ENCODE measurements at regions not wholly inside any gene's neighbourhood (a gene's known extent, or its start where the extent isn't known, plus 50 kb on each side); places are given as distances from the start of the nearest gene placed in this dataset.

DNA sequence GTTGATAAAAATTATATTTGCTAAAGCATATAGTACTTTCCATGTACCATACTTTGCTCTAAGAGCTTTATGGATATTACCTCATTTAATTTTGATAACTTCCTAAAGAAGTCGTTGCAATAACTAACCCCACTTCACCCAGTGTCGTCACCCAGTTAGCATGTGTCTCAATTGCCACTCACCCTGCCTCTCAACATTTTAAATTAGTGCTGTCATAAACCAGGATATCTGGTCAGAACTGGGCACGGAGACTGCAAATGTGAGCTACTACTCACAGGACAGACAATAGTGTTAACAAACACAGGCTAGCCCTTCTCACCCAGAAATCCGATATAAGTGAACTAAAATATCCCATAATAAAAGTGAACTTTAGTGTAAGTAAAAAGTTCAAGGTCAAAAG, 430.6 kb downstream of the KLF12 start:
- DNase-seq (ENCODE audit: low spot score) = no peak

DNA sequence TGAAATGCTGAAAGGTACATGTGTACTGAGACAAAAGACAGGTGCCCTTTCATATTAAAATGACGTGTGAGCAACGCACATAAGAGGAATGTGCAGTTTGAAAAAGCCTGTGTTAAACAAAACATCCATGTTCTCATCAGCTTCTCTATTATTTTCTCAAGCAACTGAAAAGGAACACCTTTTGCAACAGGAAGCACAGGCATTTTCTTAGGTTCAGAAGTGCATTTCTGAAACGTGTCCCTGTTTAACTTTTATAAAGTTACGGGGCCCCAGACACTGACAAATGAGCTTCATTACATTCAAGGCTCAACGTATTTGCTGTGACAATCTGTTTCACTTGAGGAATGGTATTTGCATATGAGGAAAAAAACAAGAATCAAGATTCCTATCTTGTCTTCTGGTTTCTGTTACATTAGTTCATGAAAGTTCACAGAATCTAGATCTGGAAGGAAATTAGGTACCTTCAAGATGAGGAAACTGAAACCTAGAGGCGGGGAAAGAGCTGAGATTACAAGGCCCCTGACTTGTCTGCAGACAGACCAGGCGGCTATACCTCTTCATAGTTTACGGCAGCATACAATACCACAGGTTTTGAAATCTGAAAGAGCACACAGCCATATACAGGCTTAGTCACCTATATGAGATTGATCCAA, 431.7 kb downstream of the KLF12 start:
- DNase-seq (ENCODE audit: low spot score) = no peak

DNA sequence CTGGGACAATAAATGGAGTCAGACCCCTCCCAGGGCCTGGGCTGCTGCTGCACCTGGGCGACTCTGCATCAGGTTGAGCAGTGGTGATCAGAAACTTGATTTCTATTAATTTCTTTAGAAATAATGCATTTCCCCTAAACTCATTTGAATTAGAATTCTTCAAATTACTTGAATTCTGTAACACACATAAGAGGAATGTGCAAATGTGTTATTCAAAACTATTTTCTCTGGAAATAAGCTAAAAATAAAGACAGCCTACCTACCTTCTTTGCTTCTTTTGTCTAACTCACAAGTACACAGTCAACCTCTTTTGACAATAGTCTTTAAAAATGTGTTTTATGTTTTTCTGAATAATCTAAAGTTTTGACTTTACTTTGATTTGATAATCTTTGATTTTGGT, 433.0 kb downstream of the KLF12 start:
- DNase-seq (ENCODE audit: low spot score) = no peak

DNA sequence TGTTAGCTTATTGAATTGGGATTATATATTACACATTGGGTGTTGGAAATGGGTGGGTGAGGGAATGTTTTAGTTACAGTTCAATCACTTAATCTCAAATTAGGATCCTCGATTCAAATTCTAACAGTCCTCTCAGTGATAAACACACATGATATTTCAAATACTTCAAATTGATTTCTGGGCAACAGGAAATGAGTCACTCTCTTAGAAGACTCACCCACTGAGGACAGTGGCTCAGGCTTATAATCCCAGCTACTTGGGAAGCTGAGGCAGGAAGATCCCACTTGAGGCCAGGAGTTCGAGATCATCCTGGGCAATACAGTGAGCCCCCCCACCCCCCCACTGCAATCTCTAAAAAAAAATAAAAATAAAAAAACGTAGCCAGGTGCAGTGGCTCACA, 435.3 kb downstream of the KLF12 start:
- no peak for DNase-seq (ENCODE audit: low spot score)

DNA sequence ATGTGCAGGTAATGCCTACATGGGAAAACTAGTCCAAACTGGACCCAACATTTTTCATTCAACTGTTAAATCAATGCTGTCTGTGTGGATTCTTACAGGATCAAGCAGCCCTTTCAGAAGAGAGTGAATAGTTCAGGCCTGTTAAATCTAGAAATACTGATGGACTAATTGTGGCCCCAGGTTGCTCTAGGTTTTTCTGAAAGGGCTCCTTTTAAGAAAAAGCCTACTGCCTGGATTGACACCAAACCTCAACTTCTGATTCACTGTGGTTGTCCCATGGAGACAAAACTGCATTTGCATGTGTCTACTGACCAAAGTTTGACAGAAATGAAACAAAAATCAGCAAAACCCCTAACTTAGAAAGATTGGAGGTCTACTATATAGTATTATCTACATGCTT, 437.0 kb downstream of the KLF12 start:
- no peak for DNase-seq (ENCODE audit: low spot score)

DNA sequence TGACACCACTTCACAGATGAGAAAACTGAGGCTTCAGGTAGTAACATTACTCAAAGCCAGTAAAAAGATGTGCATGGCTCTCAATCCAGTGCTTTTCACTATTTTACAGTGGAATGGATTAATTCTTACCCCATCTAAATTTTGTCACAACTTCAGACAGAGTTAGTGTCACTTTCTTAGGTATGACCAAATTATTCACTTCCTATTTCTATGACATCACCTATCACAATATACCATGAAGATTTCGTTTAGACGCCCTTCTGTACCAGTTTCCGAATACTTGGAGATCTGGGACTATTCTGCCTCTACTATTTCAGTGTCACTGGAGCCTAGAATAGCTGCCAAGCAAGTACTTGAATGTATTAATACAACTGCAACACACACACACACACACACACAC, 437.5 kb downstream of the KLF12 start:
- DNase-seq (ENCODE audit: low spot score) = no peak

DNA sequence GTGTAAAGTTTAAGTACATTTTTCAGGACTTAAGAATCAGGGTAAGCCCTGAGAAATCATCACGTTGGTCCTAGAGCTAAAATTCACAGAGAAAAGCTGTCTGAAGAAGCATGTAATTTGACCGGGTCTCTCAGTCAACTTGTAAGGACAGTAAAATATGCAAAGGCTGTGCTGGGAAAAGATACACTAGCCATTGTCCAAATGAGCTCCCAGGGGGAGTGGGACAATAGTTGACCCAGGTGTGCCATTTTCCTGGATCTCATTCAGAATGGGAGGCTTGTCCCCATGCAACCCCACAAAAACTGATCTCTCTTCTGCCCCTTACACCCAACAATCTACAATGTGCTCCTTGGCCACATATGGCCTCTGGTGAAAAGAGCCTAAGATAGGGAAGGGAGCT, 437.9 kb downstream of the KLF12 start:
- DNase-seq (ENCODE audit: low spot score) = no peak

DNA sequence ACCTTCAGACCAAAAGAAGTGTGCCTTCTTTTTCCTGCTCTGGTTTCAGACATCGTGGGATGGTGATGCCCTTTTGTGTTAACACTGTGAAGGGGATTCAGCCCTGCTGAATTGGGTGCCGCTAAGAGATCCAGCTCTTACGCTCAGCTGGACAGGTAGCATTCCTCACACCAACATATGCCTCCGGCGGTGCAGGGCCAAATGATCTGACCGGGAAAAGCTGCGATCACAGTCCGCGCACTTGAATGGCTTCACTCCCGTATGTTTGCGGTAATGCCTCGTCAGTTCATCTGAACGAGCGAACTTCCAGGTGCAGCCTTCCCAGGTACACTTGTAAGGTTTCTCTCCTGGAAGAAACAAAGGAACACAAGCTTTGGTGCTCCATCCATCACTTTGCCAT, 438.9 kb downstream of the KLF12 start:
- no peak for DNase-seq (ENCODE audit: low spot score)

DNA sequence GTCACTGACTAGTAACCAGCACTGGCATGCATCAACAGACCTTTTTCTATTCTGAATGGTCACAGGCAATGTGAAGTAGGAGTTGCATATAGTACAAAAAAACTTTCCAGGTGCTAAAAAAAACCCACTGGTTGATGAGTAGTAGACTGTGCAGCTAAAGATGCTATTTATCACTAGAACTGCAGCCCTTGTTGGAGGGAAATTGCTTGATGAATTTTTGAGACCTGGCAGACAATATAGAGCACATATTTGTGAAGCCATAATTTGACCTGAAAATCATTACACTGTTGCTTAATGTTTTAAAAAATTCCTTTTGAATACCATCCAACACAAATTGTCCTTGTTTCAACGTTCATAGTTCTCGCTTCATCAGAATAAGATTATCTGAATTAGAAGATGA, 441.0 kb downstream of the KLF12 start:
- DNase-seq (ENCODE audit: low spot score) = no peak

DNA sequence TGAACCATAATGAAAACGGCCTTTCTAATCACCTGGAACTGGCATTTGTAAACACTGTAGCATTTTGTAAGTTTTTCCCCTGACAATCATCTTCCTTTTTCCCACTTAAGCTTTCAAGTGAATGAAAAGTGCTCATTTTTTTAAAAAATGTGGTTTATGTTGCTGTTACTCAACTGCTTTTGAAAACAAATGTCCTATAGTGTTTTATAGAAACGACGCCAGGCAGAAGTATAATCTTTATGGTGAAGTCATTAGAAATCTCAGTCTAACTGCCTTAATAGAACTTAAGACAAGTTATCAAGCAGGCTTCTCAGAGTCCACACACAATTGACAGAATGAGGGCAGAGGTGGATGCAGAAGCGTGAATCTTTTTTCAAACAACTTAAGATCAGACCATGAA, 442.3 kb downstream of the KLF12 start:
- DNase-seq (ENCODE audit: low spot score) = no peak

DNA sequence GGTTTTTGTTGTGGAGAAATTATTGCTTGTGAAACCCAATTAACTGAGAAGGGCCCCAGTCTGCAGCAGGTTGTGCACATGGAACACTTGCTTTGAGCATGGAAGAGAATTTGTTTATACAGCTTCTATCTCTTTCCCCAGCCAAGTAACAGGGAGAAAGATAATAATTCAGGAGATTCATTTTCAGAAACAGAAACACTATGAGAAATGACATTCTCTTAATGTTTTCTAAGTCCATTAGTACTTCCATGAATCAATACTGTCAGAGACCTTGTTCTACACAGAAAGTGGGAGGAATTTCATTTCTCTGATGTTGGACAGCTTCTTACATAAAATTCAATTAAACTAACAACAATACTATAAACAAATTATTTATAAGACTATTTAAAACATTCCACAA, 446.3 kb downstream of the KLF12 start:
- no peak for DNase-seq (ENCODE audit: low spot score)

DNA sequence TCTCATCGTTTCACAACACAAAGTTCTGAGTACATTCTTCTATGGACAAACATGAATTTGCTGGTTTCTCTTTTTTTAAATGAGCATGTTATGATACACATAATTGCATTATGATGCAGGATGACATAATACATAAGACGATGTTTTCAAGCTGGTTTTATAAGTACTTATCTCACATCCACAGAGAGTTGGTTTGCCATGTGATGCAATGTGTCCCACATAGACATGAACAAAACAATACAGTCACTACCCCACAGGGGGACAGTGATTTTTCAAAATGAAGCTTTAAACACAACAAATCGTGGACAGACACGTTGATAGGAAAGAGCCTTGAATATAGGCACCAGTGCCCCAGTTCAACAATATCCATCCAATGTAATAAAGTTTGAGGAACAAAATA, 447.1 kb downstream of the KLF12 start:
- DNase-seq (ENCODE audit: low spot score) = no peak

DNA sequence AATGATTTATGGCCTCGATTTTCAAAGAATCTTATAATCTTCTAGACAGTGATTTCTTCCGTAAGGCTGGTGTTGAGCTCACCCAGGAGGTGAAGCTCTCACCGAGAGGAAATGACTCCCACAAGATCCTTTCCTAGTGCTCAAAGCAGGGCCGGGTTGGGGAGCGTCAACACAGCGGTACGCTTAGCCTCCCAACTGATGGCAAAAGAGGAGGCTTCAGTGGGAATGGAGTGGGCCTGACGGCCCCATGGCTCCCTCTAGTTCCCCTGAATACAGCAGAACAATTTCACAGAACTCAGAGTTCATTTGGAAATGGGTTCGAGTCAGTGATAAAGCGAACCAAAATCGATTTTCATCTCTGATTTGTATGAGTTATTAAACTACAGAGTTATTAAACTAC, 449.5 kb downstream of the KLF12 start:
- DNase-seq (ENCODE audit: low spot score) = no peak

DNA sequence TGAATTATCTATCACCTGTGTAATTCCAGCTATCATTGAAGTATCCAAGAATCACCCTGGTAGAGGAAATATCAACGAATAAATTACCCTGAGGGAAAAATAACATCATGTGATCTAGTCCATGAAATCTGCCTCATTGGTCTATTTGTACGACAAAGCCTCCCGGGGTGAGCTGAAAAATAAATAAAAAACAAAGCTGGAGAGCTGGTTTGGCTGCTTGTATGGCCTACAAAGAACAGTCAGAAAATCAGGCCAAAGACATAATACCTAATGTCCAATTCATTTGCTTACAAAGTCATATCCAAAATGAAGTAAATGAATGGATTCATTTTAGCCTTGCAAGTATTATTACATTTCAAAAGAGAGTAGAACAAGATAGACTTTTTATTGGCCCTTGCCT, 449.9 kb downstream of the KLF12 start:
- no peak for DNase-seq (ENCODE audit: low spot score)

DNA sequence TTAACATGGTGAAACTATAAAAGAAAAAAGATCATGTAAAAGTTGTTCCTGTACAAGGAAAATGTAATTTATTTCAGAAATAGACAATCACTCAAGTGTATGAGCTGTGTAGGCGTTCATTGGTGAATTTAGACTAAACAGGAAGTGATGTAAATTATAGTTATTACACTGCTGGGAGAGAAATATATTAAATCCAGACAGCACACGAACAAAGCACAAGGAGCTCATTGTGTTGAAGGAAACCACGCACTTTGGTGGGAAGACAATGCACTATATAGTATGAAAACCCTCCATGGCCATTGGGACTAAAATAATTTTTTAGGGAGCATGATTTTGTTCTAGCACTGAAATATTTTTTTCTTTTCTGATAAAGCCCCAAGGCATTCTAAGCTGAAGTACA, 450.5 kb downstream of the KLF12 start:
- DNase-seq (ENCODE audit: low spot score) = no peak

DNA sequence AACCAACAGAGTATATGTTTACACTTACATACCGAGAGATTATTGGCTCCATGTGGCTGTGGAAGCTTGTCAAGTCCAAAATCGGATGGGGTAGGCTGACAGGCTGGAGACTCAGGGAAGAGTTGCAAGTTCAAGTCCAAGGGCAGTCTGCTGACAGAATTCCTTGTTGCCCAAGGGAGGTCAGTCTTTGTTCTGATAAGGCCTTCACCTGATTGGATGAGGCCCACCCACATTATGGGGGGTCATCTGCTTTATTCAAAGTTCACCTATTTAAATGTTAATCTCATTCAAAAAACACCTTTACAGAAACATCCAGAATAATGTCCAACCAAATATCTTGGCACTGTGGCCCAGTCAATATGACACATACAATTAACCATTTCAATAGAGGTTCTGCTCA, 452.4 kb downstream of the KLF12 start:
- no peak for DNase-seq (ENCODE audit: low spot score)

DNA sequence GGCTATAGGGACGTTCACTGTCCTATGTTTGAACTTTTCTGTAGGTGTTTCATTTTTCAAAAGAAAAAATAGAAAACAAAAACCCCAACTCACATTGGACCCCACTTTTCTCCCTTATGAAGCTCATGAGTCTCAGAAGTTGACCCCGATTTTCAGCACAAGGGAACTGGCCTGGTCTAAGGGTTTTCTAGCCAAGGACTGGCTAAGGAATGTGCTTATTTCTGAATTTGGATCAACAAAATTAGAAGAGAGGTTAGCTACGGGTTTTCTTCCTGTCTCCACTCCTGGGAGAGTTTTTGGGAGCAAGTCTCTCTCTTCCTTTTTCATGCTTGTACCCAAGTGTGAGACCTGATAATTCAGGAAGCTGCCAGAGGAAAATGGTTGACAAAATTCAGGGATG, 453.2 kb downstream of the KLF12 start:
- DNase-seq (ENCODE audit: low spot score) = no peak

DNA sequence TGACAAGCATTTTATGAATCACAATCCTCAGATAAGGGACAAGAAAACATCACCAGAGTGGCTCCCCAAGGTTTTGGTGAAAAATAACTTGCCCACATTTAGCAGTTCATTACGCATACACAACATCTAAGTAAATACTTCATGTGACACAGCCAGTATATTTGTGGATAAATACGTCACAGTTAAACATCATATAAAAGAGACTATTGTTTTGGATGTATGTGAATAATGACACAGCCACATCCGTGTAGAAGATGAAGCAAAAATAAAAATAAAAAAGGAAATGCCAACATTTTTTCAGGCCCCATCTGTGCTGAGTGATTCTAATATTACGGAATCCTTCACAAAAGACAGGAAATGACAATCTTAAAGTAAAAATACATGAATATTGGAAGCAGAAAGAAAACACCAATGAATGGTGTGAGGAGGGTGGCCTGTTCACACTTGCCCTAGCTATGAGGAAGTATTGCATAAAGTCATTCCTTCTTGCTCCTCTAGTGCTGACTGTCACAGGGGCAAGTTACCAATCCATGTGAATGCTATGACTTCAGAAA, 457.1 kb downstream of the KLF12 start:
- no peak for DNase-seq (ENCODE audit: low spot score)

DNA sequence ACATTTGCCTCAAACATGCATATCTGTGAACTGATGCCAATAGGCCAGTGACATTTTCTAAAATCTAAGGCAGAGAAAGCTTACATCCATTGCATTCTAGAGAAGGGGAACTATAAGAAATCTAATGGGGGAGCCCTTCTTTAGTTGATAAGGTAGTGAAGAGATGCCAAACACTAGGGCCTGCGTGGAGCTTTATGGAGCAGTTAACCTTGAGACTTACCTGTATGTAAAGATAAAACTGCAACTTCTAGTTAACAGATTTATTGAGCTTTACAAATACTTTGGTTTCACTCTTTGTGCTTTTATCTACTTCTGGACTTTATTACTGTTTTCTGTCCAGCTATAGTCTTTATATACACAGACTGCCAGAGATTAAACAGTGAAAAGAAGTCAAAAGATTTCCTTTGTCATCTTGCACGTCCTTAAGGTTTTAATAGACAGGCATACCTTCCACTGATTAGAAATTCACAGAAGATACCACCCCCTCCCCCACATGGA, 457.6 kb downstream of the KLF12 start:
- DNase-seq (ENCODE audit: low spot score) = no peak

DNA sequence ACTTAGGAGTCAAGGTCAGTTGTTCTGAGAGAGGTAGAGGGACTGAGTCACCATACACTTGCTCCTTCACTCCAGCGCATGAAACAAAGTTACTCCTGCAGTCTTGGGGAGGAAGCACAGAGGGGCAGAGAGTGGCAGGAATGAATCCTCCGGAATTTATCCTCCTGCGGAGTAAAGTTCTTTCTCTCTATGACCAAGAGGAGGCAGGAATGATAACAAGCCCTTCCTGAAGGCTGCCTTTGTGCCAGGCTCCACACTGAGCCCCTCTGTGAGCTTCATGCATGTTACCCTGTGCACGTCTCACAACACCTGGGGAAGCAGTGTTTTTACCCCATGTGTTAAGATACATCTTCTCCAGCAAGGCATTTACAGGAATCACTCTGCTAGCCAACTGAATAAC, 458.4 kb downstream of the KLF12 start:
- DNase-seq (ENCODE audit: low spot score) = no peak

DNA sequence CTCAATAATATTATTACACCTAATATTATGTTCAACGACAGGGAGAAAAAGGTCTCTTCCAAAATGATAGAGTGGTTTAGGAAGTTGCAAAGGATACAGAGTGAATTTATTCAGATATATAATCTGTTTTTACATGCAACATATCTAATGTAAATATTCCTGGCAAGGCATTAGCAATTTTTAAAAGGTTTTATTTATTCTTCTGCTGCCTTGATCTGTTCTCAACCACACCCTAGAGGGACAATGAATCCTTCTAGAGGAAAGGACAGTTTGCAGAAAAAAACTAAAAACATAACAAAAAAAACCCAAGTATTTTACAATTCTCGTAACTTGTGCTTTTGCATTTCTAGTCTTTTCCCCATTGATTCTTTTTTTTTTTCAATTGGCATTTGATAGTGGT, 459.6 kb downstream of the KLF12 start:
- no peak for DNase-seq (ENCODE audit: low spot score)

DNA sequence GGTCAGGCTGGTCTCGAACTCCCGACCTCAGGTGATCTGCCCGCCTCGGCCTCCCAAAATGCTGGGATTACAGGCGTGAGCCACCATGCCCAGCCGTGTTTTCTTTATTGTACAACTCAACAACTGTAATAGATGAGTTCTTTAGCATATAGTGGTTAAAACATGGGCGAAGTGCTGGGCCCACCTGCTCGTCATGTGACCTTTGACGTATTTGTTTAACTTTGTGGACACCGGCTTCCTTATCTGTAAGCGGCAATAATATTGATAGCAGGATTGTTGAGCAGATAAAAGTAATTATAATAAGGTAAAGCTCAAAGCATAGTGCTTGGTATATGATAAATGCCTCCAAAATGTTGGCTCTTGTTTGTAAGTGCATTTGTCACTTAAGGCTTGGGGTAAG, 460.3 kb downstream of the KLF12 start:
- DNase-seq (ENCODE audit: low spot score) = no peak

DNA sequence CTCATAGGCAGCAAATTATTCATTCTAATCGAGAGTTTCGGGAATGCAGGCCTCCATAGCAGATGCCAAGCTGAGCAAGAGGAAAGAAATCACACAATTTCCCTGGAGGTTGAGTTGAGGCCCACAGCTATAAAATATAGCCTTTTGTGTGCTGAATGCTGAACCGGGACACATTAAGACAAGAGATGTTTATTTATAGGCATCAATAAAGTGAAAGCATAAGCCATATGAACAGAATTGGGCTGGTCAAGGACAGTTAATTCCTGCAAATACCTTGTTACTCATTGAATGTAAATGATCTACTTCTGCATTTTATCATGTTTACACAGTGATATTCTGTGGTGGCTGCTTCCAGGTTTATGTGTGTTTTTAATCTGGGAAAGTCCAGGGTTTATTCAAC, 461.7 kb downstream of the KLF12 start:
- no peak for DNase-seq (ENCODE audit: low spot score)

DNA sequence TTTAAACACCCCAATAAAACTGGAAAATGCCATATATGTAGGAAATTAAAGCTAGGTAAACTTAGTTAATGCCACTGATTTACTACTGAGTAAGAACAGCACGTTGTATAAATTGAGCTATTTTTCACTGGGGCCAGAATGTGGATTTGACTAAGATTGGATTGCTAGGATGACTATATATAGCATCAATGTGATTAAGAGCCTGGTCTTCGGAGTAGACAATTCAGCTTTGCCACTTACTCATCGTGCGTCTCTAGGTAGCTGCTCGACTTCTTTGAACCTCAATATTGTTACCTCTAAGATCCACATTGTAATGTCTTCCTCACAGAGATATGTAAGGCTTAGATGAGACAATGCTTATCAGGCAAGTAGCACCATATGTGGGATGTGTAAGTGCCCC, 462.5 kb downstream of the KLF12 start:
- DNase-seq (ENCODE audit: low spot score) = no peak
